ENCODE measurements at regions not wholly inside any gene's neighbourhood (a gene's known extent, or its start where the extent isn't known, plus 50 kb on each side); places are given as distances from the start of the nearest gene placed in this dataset.

GRCh38 chr16:5468488-5468887 lies 370.9 kb upstream of the EEF2KMT start:
- Histone ChIP-seq H3K27me3 (ENCODE audit: control insufficient read depth, insufficient read depth, low read length) (no peaks in the 10 kb centered on the region), H4K20me1 (ENCODE audit: control insufficient read depth, extremely low read depth, insufficient read depth, low read length) (no peaks in the 10 kb centered on the region), H2AFZ (ENCODE audit: low read length) (no peak overlapping the region), H3K4me1 (ENCODE audit: control insufficient read depth, extremely low read depth, insufficient read depth, low read length) (no peaks in the 10 kb centered on the region), H3K79me2 (ENCODE audit: control insufficient read depth, insufficient read depth, low read length) (no peaks in the 10 kb centered on the region), H3K9me3 (ENCODE audit: control insufficient read depth, insufficient read depth, low read depth, low read length) (no peaks in the 10 kb centered on the region), H3K36me3 (ENCODE audit: control insufficient read depth, insufficient read depth, low read length) (no peaks in the 10 kb centered on the region), H3K27ac (ENCODE audit: insufficient read depth, low read length) (no peak overlapping the region), H3K4me3 (replicated peaks in 1 of 4; ENCODE audit: control extremely low read depth in 1 of 4, insufficient read depth in 1 of 4, low read depth in 3 of 4, low read length in 4 of 4) (no peak overlapping the region), H3K9ac (ENCODE audit: insufficient read depth, low read length) (no peak overlapping the region), H3K4me2 (ENCODE audit: extremely low read depth, insufficient read depth, low read length) (no peak overlapping the region)
- DNase-seq (ENCODE audit: low read depth in 2 of 2): no peak
- TF ChIP-seq EZH2 (IDR thresholded peaks at IDR 0.05; ENCODE audit: low read length, missing control alignments) (no peak), CTCF (conservative IDR thresholded peaks at IDR 0.05 in 1 of 2, IDR thresholded peaks at IDR 0.05 in 1 of 2; ENCODE audit: low read depth in 1 of 2, low read length in 2 of 2) (no peak)

- Histone ChIP-seq H3K4me3 (replicated peaks in 1 of 4; ENCODE audit: control extremely low read depth in 1 of 4, insufficient read depth in 1 of 4, low read depth in 3 of 4, low read length in 4 of 4) (no peak overlapping the region), H3K9ac (ENCODE audit: insufficient read depth, low read length) (no peak overlapping the region), H3K27me3 (ENCODE audit: control insufficient read depth, insufficient read depth, low read length) (no peaks in the 10 kb centered on the region), H3K79me2 (ENCODE audit: control insufficient read depth, insufficient read depth, low read length) (no peaks in the 10 kb centered on the region), H3K9me3 (ENCODE audit: control insufficient read depth, insufficient read depth, low read depth, low read length) (no peaks in the 10 kb centered on the region), H2AFZ (ENCODE audit: low read length) (no peak overlapping the region), H3K36me3 (ENCODE audit: control insufficient read depth, insufficient read depth, low read length) (no peaks in the 10 kb centered on the region), H3K4me2 (ENCODE audit: extremely low read depth, insufficient read depth, low read length) (no peak overlapping the region), H3K27ac (ENCODE audit: insufficient read depth, low read length) (no peak overlapping the region), H3K4me1 (ENCODE audit: control insufficient read depth, extremely low read depth, insufficient read depth, low read length) (no peaks in the 10 kb centered on the region), H4K20me1 (ENCODE audit: control insufficient read depth, extremely low read depth, insufficient read depth, low read length) (no peaks in the 10 kb centered on the region)
- no peak for DNase-seq (ENCODE audit: low read depth in 2 of 2)
- TF ChIP-seq EZH2 (IDR thresholded peaks at IDR 0.05; ENCODE audit: low read length, missing control alignments) (no peak), CTCF (conservative IDR thresholded peaks at IDR 0.05 in 1 of 2, IDR thresholded peaks at IDR 0.05 in 1 of 2; ENCODE audit: low read depth in 1 of 2, low read length in 2 of 2) (no peak)
These were observed 370.0 kb upstream of the EEF2KMT start for GRCh38 chr16:5467552-5467951.

- Histone ChIP-seq H3K36me3 (ENCODE audit: control insufficient read depth, insufficient read depth, low read length) (no peaks in the 10 kb centered on the region), H3K4me2 (ENCODE audit: extremely low read depth, insufficient read depth, low read length) (no peak overlapping the region), H3K27ac (ENCODE audit: insufficient read depth, low read length) (no peak overlapping the region), H2AFZ (ENCODE audit: low read length) (no peak overlapping the region), H3K4me1 (ENCODE audit: control insufficient read depth, extremely low read depth, insufficient read depth, low read length) (no peaks in the 10 kb centered on the region), H3K9ac (ENCODE audit: insufficient read depth, low read length) (no peak overlapping the region), H4K20me1 (ENCODE audit: control insufficient read depth, extremely low read depth, insufficient read depth, low read length) (no peaks in the 10 kb centered on the region), H3K9me3 (ENCODE audit: control insufficient read depth, insufficient read depth, low read depth, low read length) (no peaks in the 10 kb centered on the region), H3K79me2 (ENCODE audit: control insufficient read depth, insufficient read depth, low read length) (no peaks in the 10 kb centered on the region), H3K4me3 (replicated peaks in 1 of 4; ENCODE audit: control extremely low read depth in 1 of 4, insufficient read depth in 1 of 4, low read depth in 3 of 4, low read length in 4 of 4) (no peak overlapping the region), H3K27me3 (ENCODE audit: control insufficient read depth, insufficient read depth, low read length) (no peaks in the 10 kb centered on the region)
- no peak for DNase-seq (ENCODE audit: low read depth in 2 of 2)
- TF ChIP-seq EZH2 (IDR thresholded peaks at IDR 0.05; ENCODE audit: low read length, missing control alignments): no peak
- TF ChIP-seq CTCF (conservative IDR thresholded peaks at IDR 0.05 in 1 of 2, IDR thresholded peaks at IDR 0.05 in 1 of 2; ENCODE audit: low read depth in 1 of 2, low read length in 2 of 2): no peak
These were observed 369.0 kb upstream of the EEF2KMT start for GRCh38 chr16:5466551-5466950.

Data from fibroblast of lung (primary cell).